ENCODE measurements at regions not wholly inside any gene's neighbourhood (a gene's known extent, or its start where the extent isn't known, plus 50 kb on each side); places are given as distances from the start of the nearest gene placed in this dataset.

- Histone ChIP-seq H3K4me3 (no peak overlapping the region), H3K27me3 (peaks cover 13% of the 10 kb centered on the region), H3K36me3 (no peaks in the 10 kb centered on the region), H3K27ac (no peak overlapping the region), H3K4me1 (no peaks in the 10 kb centered on the region), H3K9me3 (no peaks in the 10 kb centered on the region)
- DNase-seq = no peak
- no peak for ATAC-seq
- intact Hi-C loops (cut with DNase I) = no loop called here
- no peak for TF ChIP-seq CTCF (IDR thresholded peaks at IDR 0.05)
These were observed 189.6 kb upstream of the NLRP1 start for GRCh38 chr17:5773816-5774360.

- Histone ChIP-seq H3K27me3 (peaks cover 2% of the 10 kb centered on the region), H3K4me3 (no peak overlapping the region), H3K27ac (no peak overlapping the region), H3K4me1 (no peaks in the 10 kb centered on the region), H3K36me3 (no peaks in the 10 kb centered on the region), H3K9me3 (no peaks in the 10 kb centered on the region)
- no peak for TF ChIP-seq CTCF (IDR thresholded peaks at IDR 0.05)
- DNase-seq (no peak), ATAC-seq (no peak)
- intact Hi-C loops (cut with DNase I) = no loop called here
These were observed 190.8 kb upstream of the NLRP1 start for GRCh38 chr17:5775098-5775497.

GRCh38 chr17:5780476-5780875, 196.2 kb upstream of the NLRP1 start:
- ATAC-seq = no peak
- Histone ChIP-seq H3K4me1 (no peaks in the 10 kb centered on the region), H3K36me3 (no peaks in the 10 kb centered on the region), H3K27me3 (no peaks in the 10 kb centered on the region), H3K27ac (no peak overlapping the region), H3K9me3 (no peaks in the 10 kb centered on the region), H3K4me3 (no peak overlapping the region)
- no peak for TF ChIP-seq CTCF (IDR thresholded peaks at IDR 0.05)
- no peak for DNase-seq
- intact Hi-C loops (cut with DNase I) = no loop called here

- no peaks in the 10 kb centered on the region for H3K4me1 ChIP-seq
- DNase-seq = no peak
- no peaks in the 10 kb centered on the region for H3K9me3 ChIP-seq
- no peak for ATAC-seq
- no peak for TF ChIP-seq CTCF (IDR thresholded peaks at IDR 0.05)
- H3K27me3 ChIP-seq = no peaks in the 10 kb centered on the region
- no peaks in the 10 kb centered on the region for H3K36me3 ChIP-seq
- H3K4me3 ChIP-seq = no peak overlapping the region
- intact Hi-C loops (cut with DNase I) = no loop called here
- H3K27ac ChIP-seq = no peak overlapping the region
These were observed 197.1 kb upstream of the NLRP1 start for GRCh38 chr17:5781236-5781927.

GRCh38 chr17:5783269-5783668, 199.0 kb upstream of the NLRP1 start:
- no peak overlapping the region for H3K27ac ChIP-seq
- H3K4me1 ChIP-seq = no peaks in the 10 kb centered on the region
- ATAC-seq (no peak), DNase-seq (no peak)
- no peak for TF ChIP-seq CTCF (IDR thresholded peaks at IDR 0.05)
- intact Hi-C loops (cut with DNase I) = no loop called here
- H3K36me3 ChIP-seq = no peaks in the 10 kb centered on the region
- no peaks in the 10 kb centered on the region for H3K27me3 ChIP-seq
- H3K9me3 ChIP-seq = no peaks in the 10 kb centered on the region
- no peak overlapping the region for H3K4me3 ChIP-seq
